H1 (cell line): ENCODE measurements at regions not wholly inside any gene's neighbourhood (a gene's known extent, or its start where the extent isn't known, plus 50 kb on each side); places are given as distances from the start of the nearest gene placed in this dataset.

Source experiments
- CTCF ChIA-PET: fragments of 300-600 bp; sonication (Branson Sonifier 250); formaldehyde crosslinking; loops from one replicate; lab custom pipeline; 2021; ENCODE audit not compliant: partially characterized antibody; lab: Charles Lee
- POLR2A ChIA-PET: fragments of 300-600 bp; sonication (Branson Sonifier 250); formaldehyde crosslinking; loops from one replicate; lab custom pipeline; 2021; ENCODE audit warnings: inconsistent platforms; ENCODE audit not compliant: partially characterized antibody; lab: Charles Lee
- DNase-seq, 2 experiments: peaks; one replicate each; pipeline versions ENCODE4 v3.0.0 to v3.0.0-alpha.2; 2010 to 2022; ENCODE audit warnings: low spot score in 2 of 2, low read depth in 1 of 2, mixed read lengths in 1 of 2
- FAIRE-seq: peaks from 2 replicates; lab custom pipeline; 2011; peaks lifted over from hg19 to GRCh38; lab: Jason Lieb, UNC
- H2AFZ ChIP-seq: 2 replicates; pipeline ENCODE4 v1.8.1; 2012; ENCODE audit warnings: low read length, inconsistent platforms
- H2AK5ac ChIP-seq: 2 replicates; pipeline ENCODE4 v1.6.1; 2013; ENCODE audit warnings: low read depth, low read length
- H2BK120ac ChIP-seq: replicated peaks from 2 replicates; pipeline ENCODE3; 2013; ENCODE audit warnings: low read depth, low read length, inconsistent platforms
- H2BK12ac ChIP-seq: 2 replicates; pipeline ENCODE4 v1.6.1; 2013; ENCODE audit warnings: low read depth, low read length
- H2BK15ac ChIP-seq: 2 replicates; pipeline ENCODE4 v1.6.1; 2013; ENCODE audit warnings: low read length
- H2BK20ac ChIP-seq: 2 replicates; pipeline ENCODE4 v1.6.1; 2013; ENCODE audit warnings: low read length
- H2BK5ac ChIP-seq: 2 replicates; pipeline ENCODE4 v1.6.1; 2013; ENCODE audit warnings: low read depth, low read length
- H3K14ac ChIP-seq: 2 replicates; pipeline ENCODE4 v1.6.1; 2013; ENCODE audit warnings: inconsistent platforms; ENCODE audit not compliant: insufficient read length
- H3K18ac ChIP-seq: 2 replicates; pipeline ENCODE4 v1.6.1; 2013; ENCODE audit warnings: low read length; ENCODE audit errors: extremely low read depth
- H3K23ac ChIP-seq: 2 replicates; pipeline ENCODE4 v1.6.1; 2013; ENCODE audit warnings: inconsistent platforms; ENCODE audit not compliant: insufficient read length
- H3K23me2 ChIP-seq: 2 replicates; pipeline ENCODE4 v1.6.1; 2013; ENCODE audit warnings: low read depth, low read length
- H3K27ac ChIP-seq: 2 replicates; pipeline ENCODE4 v1.6.1; 2011; ENCODE audit warnings: low read depth, low read length, inconsistent platforms
- H3K27me3 ChIP-seq, 4 experiments: replicated peaks in 1 of 4; 1 replicate in 1 of 4; 2 replicates in 3 of 4; pipeline versions ENCODE4 v1.6.1 to v1.8.1; 2011 to 2013; ENCODE audit warnings: low read length in 3 of 4, mild to moderate bottlenecking in 3 of 4, inconsistent platforms in 2 of 4, mixed read lengths in 2 of 4, moderate library complexity in 1 of 4; ENCODE audit not compliant: control insufficient read depth in 3 of 4, insufficient read depth in 3 of 4; ENCODE audit errors: extremely low read depth in 1 of 4
- H3K36me3 ChIP-seq, 4 experiments: 2 replicates each; pipeline versions ENCODE4 v1.6.1 to v1.8.1; 2011 to 2013; ENCODE audit warnings: mild to moderate bottlenecking in 4 of 4, low read length in 3 of 4, moderate library complexity in 2 of 4, control low read depth in 1 of 4, inconsistent platforms in 1 of 4; ENCODE audit not compliant: insufficient read depth in 4 of 4, control insufficient read depth in 2 of 4
- H3K4ac ChIP-seq: replicated peaks from 2 replicates; pipeline ENCODE3; 2013; ENCODE audit warnings: low read length, low read depth, mixed read lengths, inconsistent platforms; ENCODE audit not compliant: insufficient read length
- H3K4me1 ChIP-seq, 4 experiments: replicated peaks in 1 of 4; 1 replicate in 1 of 4; 2 replicates in 3 of 4; pipeline versions ENCODE4 v1.6.1 to v1.8.1; 2011 to 2013; ENCODE audit warnings: low read length in 3 of 4, inconsistent platforms in 2 of 4, mixed read lengths in 1 of 4; ENCODE audit not compliant: insufficient read depth in 4 of 4, control insufficient read depth in 3 of 4
- H3K4me2 ChIP-seq, 2 experiments: 2 replicates each; pipeline versions ENCODE4 v1.6.1 to v1.8.1; 2011 to 2013; ENCODE audit warnings: low read depth in 2 of 2, low read length in 2 of 2, control low read depth in 1 of 2, inconsistent platforms in 1 of 2, mild to moderate bottlenecking in 1 of 2; ENCODE audit not compliant: insufficient read depth in 1 of 2
- H3K4me3 ChIP-seq, 4 experiments: fragments of 200-600, 300-600 bp in 1 of 4; sonication (generic), shearing (Covaris generic), sonication (Bioruptor Twin) in 1 of 4; 2 replicates each; pipeline versions ENCODE4 v1.5.1 to v1.8.1; 2011 to 2016; ENCODE audit warnings: low read length in 4 of 4, low read depth in 3 of 4, control low read depth in 2 of 4, inconsistent platforms in 2 of 4, mild to moderate bottlenecking in 2 of 4, mixed read lengths in 1 of 4, moderate library complexity in 1 of 4; ENCODE audit not compliant: insufficient read depth in 2 of 4; ENCODE audit errors: extremely low read depth in 1 of 4
- H3K56ac ChIP-seq: replicated peaks from 2 replicates; pipeline ENCODE3; 2013; ENCODE audit warnings: low read depth, mild to moderate bottlenecking, mixed read lengths, low read length, inconsistent platforms; ENCODE audit not compliant: insufficient read length
- H3K79me1 ChIP-seq: 2 replicates; pipeline ENCODE4 v1.6.1; 2013; ENCODE audit warnings: low read depth, low read length, control low read depth
- H3K79me2 ChIP-seq, 2 experiments: 2 replicates each; pipeline versions ENCODE4 v1.6.1 to v1.8.1; 2012 to 2013; ENCODE audit warnings: low read length in 2 of 2, mild to moderate bottlenecking in 2 of 2, inconsistent platforms in 1 of 2; ENCODE audit not compliant: insufficient read depth in 2 of 2, control insufficient read depth in 1 of 2
- H3K9ac ChIP-seq, 4 experiments: replicated peaks in 1 of 4; 1 replicate in 1 of 4; 2 replicates in 3 of 4; pipeline versions ENCODE4 v1.6.1 to v1.8.1; 2011 to 2013; ENCODE audit warnings: low read depth in 3 of 4, low read length in 3 of 4, control low read depth in 2 of 4, mild to moderate bottlenecking in 2 of 4, moderate library complexity in 2 of 4, inconsistent platforms in 1 of 4; ENCODE audit errors: extremely low read depth in 1 of 4
- H3K9me3 ChIP-seq, 2 experiments: 2 replicates each; pipeline versions ENCODE4 v1.6.1 to v1.8.1; 2012 to 2013; ENCODE audit warnings: mild to moderate bottlenecking in 2 of 2, moderate library complexity in 2 of 2, control low read depth in 1 of 2, inconsistent platforms in 1 of 2, low read depth in 1 of 2, low read length in 1 of 2, mixed read lengths in 1 of 2; ENCODE audit not compliant: insufficient read depth in 2 of 2
- H4K20me1 ChIP-seq, 2 experiments: replicated peaks in 1 of 2; 2 replicates each; pipeline versions ENCODE3 to v1.8.1; 2011 to 2013; ENCODE audit warnings: inconsistent platforms in 2 of 2, low read length in 2 of 2, mild to moderate bottlenecking in 1 of 2; ENCODE audit not compliant: insufficient read depth in 2 of 2, control insufficient read depth in 1 of 2
- H4K5ac ChIP-seq: 2 replicates; pipeline ENCODE4 v1.6.1; 2013; ENCODE audit warnings: low read length, low read depth, mixed read lengths, inconsistent platforms; ENCODE audit not compliant: insufficient read length
- H4K8ac ChIP-seq: 2 replicates; pipeline ENCODE4 v1.8.0; 2013; ENCODE audit warnings: mild to moderate bottlenecking, moderate library complexity, low read length, inconsistent platforms; ENCODE audit not compliant: insufficient read depth; ENCODE audit errors: extremely low read depth
- H4K91ac ChIP-seq: replicated peaks from 2 replicates; pipeline ENCODE3; 2013; ENCODE audit warnings: low read length, mixed read lengths, inconsistent platforms; ENCODE audit not compliant: insufficient read length
- ATF3 ChIP-seq: IDR thresholded peaks from 2 replicates; pipeline ENCODE4 v1.6.1; 2011; ENCODE audit warnings: low read depth, mild to moderate bottlenecking, low read length; ENCODE audit not compliant: insufficient read depth
- CBX5 ChIP-seq: fragments of 300-800, 300-1000 bp; sonication (generic); IDR thresholded peaks from 2 replicates; pipeline ENCODE4 v1.7.1; 2016; ENCODE audit warnings: antibody characterized with exemption, low read length, low read depth
- GTF2F1 ChIP-seq: IDR thresholded peaks from 2 replicates; pipeline ENCODE4 v1.6.1; 2012; ENCODE audit warnings: low read depth, low read length, improper control_type of control experiment, borderline replicate concordance
- MAFK ChIP-seq: IDR thresholded peaks from 2 replicates; pipeline ENCODE4 v1.6.1; 2012; ENCODE audit warnings: low read depth, mild to moderate bottlenecking, improper control_type of control experiment, low read length
- SIRT6 ChIP-seq: IDR thresholded peaks from one replicate; pipeline ENCODE4 v1.7.1; 2012; ENCODE audit warnings: low read length, inconsistent platforms
- TEAD4 ChIP-seq: IDR thresholded peaks from 2 replicates; pipeline ENCODE4 v1.6.1; 2012; ENCODE audit warnings: low read depth, low read length, inconsistent platforms, mixed read lengths
- ZNF274 ChIP-seq: IDR thresholded peaks from 2 replicates; pipeline ENCODE4 v1.7.0; 2012; ENCODE audit warnings: low read length, borderline replicate concordance; ENCODE audit errors: extremely low read depth
- WGBS, 2 experiments: shearing (Covaris generic) in 1 of 2; methylation state at CpG; one replicate each; pipeline versions ENCODE4 v1.1.6 to v1.1.7; 2013 to 2015; ENCODE audit warnings: low lambda C conversion rate in 2 of 2, mixed read lengths in 2 of 2, inconsistent platforms in 1 of 2, low coverage in 1 of 2, missing lambda C conversion rate in 1 of 2; ENCODE audit not compliant: insufficient replicate concordance in 2 of 2, insufficient coverage in 1 of 2, insufficient read length in 1 of 2; ENCODE audit errors: extremely low coverage in 1 of 2, missing lambda C conversion rate in 1 of 2; 5-methylcytosine and 5-hydroxymethylcytosine counted together

- ChIA-PET POLR2A (no interaction called here), CTCF (interaction anchor here (1.3 to 2.3 kb wide), 2 partner anchors 12 to 15 kb away, joined by 5 to 6 read pairs; no protein-coding TSS in a partner anchor)
- no peak for FAIRE-seq
- Histone ChIP-seq H3K36me3 (no peaks in the 10 kb centered on the region), H4K20me1 (no peaks in the 10 kb centered on the region), H2AK5ac (no peak overlapping the region), H3K23me2 (no peaks in the 10 kb centered on the region), H2BK20ac (no peak overlapping the region), H3K27ac (no peak overlapping the region), H3K4me1 (peaks cover 0 to 5% (median 0%) of the 10 kb centered on the region in 4 experiments; a peak in 1 of 7 replicates), H3K4ac (no peak overlapping the region), H3K9ac (no peak overlapping the region), H4K5ac (no peak overlapping the region), H3K14ac (no peak overlapping the region), H4K8ac (no peak overlapping the region), H3K79me1 (no peaks in the 10 kb centered on the region), H3K18ac (no peak overlapping the region), H3K4me2 (no peak overlapping the region), H2AFZ (no peak overlapping the region), H4K91ac (no peak overlapping the region), H2BK5ac (no peak overlapping the region), H2BK15ac (no peak overlapping the region), H2BK12ac (no peak overlapping the region), H3K27me3 (no peaks in the 10 kb centered on the region), H2BK120ac (no peak overlapping the region), H3K4me3 (no peak overlapping the region), H3K56ac (no peak overlapping the region), H3K79me2 (no peaks in the 10 kb centered on the region), H3K23ac (no peak overlapping the region), H3K9me3 (no peaks in the 10 kb centered on the region)
- no peak for DNase-seq
- WGBS, 2 experiments: 95% methylated on average over 2 of the region's 3 CpGs; no CpG with 5 or more reads in 1 of the 2 experiments
- TF ChIP-seq SIRT6 (no peak), MAFK (no peak), CBX5 (no peak), ZNF274 (no peak), ATF3 (no peak), GTF2F1 (no peak), TEAD4 (no peak)
Observed at GRCh38 chrX:39137363-39137954, 336.2 kb downstream of the MID1IP1 start.
